Smooth muscle cell (in vitro differentiated cells): ENCODE measurements at regions not wholly inside any gene's neighbourhood (a gene's known extent, or its start where the extent isn't known, plus 50 kb on each side); places are given as distances from the start of the nearest gene placed in this dataset.

ENCODE experiments used
- DNase-seq: peaks from one replicate; lab custom pipeline; 2025; ENCODE audit not compliant: unreplicated experiment; lab: John Stamatoyannopoulos, UW
- H2AFZ ChIP-seq: fragments of 200-600 bp; sonication (generic); 2 replicates; pipeline ENCODE4 v1.6.0; 2016; ENCODE audit warnings: antibody characterized with exemption, low read depth, mild to moderate bottlenecking
- H3F3A ChIP-seq: fragments of 200-600 bp; sonication (generic); 2 replicates; pipeline ENCODE4 v1.6.0; 2017; ENCODE audit warnings: antibody characterized with exemption, low read depth
- H3K27ac ChIP-seq: fragments of 200-600 bp; sonication (generic); 2 replicates; pipeline ENCODE4 v1.5.1; 2016; ENCODE audit warnings: low read depth, mild to moderate bottlenecking
- H3K27me3 ChIP-seq: fragments of 200-600 bp; sonication (generic); 2 replicates; pipeline ENCODE4 v1.6.1; 2016; ENCODE audit warnings: low read depth, mild to moderate bottlenecking
- H3K36me3 ChIP-seq: fragments of 200-600 bp; sonication (generic); 2 replicates; pipeline ENCODE4 v1.5.1; 2016; ENCODE audit warnings: low read depth
- H3K4me1 ChIP-seq: fragments of 200-600 bp; sonication (generic); 2 replicates; pipeline ENCODE4 v1.5.1; 2016; ENCODE audit warnings: low read depth
- H3K4me2 ChIP-seq: fragments of 200-600 bp; sonication (generic); 2 replicates; pipeline ENCODE4 v1.6.0; 2016; ENCODE audit warnings: mild to moderate bottlenecking
- H3K4me3 ChIP-seq: fragments of 200-600 bp; sonication (generic); 2 replicates; pipeline ENCODE4 v1.5.1; 2016; ENCODE audit warnings: mild to moderate bottlenecking
- H3K79me2 ChIP-seq: fragments of 200-600 bp; sonication (generic); 2 replicates; pipeline ENCODE4 v1.6.0; 2016; ENCODE audit warnings: low read depth, mild to moderate bottlenecking
- H3K9ac ChIP-seq: fragments of 200-600 bp; sonication (generic); 2 replicates; pipeline ENCODE4 v1.6.0; 2016; ENCODE audit warnings: low read depth
- H3K9me3 ChIP-seq: fragments of 200-600 bp; sonication (generic); replicated peaks from 2 replicates; pipeline ENCODE4 v1.5.1; 2016; ENCODE audit warnings: low read depth
- H4K20me1 ChIP-seq: fragments of 200-600 bp; sonication (generic); 2 replicates; pipeline ENCODE4 v1.6.0; 2016; ENCODE audit warnings: low read depth
- WGBS: methylation state at CpG from one replicate; pipeline ENCODE4 v1.1.7; 2016; ENCODE audit warnings: low lambda C conversion rate; 5-methylcytosine and 5-hydroxymethylcytosine counted together
- TF ChIP-seq, protein P1 (sequence below): fragments of 200-600 bp; sonication (generic); IDR thresholded peaks from 2 replicates; pipeline ENCODE4 v1.5.1; 2017; ENCODE audit warnings: borderline replicate concordance, mild to moderate bottlenecking, antibody characterized with exemption; ENCODE audit not compliant: insufficient read depth, poor library complexity, severe bottlenecking

DNA sequence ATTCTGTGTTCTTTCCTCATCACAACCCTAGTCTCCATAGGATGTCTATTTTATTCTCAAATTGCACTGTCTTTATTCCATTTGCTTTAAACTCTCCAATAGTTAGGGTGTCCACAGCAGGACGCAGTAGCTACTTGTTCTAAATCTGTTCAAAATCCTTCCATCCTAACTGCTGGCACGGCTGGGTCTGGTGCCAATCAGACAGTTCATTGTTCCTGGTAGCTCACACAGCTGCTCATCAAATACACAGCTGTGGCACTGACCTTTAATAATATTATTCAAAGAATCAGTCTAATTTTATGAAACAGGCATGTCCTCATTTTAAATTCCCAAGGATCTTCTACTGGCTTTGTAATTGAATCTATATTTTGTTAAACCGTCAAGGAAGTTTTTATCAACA, 59.7 kb upstream of the TMEFF2 start:
- Histone ChIP-seq H3K4me3 (no peak overlapping the region), H4K20me1 (no peaks in the 10 kb centered on the region), H3K4me2 (no peak overlapping the region), H3K36me3 (no peaks in the 10 kb centered on the region), H3K4me1 (no peaks in the 10 kb centered on the region), H3K27me3 (no peaks in the 10 kb centered on the region), H3K27ac (no peak overlapping the region), H3K9ac (no peak overlapping the region), H3K9me3 (no peaks in the 10 kb centered on the region), H2AFZ (no peak overlapping the region), H3F3A (no peaks in the 10 kb centered on the region), H3K79me2 (no peaks in the 10 kb centered on the region)
- DNase-seq = no peak
- 88% methylated on average over 3 of the region's 3 CpGs for WGBS
- TF ChIP-seq, protein P1, sequence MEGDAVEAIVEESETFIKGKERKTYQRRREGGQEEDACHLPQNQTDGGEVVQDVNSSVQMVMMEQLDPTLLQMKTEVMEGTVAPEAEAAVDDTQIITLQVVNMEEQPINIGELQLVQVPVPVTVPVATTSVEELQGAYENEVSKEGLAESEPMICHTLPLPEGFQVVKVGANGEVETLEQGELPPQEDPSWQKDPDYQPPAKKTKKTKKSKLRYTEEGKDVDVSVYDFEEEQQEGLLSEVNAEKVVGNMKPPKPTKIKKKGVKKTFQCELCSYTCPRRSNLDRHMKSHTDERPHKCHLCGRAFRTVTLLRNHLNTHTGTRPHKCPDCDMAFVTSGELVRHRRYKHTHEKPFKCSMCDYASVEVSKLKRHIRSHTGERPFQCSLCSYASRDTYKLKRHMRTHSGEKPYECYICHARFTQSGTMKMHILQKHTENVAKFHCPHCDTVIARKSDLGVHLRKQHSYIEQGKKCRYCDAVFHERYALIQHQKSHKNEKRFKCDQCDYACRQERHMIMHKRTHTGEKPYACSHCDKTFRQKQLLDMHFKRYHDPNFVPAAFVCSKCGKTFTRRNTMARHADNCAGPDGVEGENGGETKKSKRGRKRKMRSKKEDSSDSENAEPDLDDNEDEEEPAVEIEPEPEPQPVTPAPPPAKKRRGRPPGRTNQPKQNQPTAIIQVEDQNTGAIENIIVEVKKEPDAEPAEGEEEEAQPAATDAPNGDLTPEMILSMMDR = no peak

DNA sequence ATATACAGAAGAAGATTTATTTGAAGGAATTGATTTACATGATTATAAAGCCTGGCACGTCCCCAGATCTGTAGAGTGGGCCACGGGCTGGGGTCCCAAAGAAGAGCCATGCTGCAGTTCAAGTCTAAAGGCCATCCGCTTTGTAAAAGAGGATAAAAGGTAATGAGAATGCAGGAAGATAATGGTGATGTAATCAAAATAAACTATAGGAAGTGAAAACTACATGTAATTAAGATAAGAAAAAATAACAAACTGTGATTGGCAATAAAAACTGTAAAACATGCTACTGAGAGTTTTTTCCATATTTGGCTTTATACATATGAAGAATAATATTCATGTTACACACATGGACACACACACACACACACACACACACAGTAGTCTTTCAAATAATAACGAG, 59.0 kb upstream of the TMEFF2 start:
- Histone ChIP-seq H4K20me1 (no peaks in the 10 kb centered on the region), H3K9me3 (no peaks in the 10 kb centered on the region), H3K4me1 (no peaks in the 10 kb centered on the region), H3K27me3 (no peaks in the 10 kb centered on the region), H3K27ac (no peak overlapping the region), H3K36me3 (no peaks in the 10 kb centered on the region), H2AFZ (no peak overlapping the region), H3K9ac (no peak overlapping the region), H3K79me2 (no peaks in the 10 kb centered on the region), H3K4me2 (no peak overlapping the region), H3K4me3 (no peak overlapping the region), H3F3A (no peaks in the 10 kb centered on the region)
- TF ChIP-seq, protein P1 = no peak
- no peak for DNase-seq
- 85% methylated on average over 4 of the region's 4 CpGs for WGBS

DNA sequence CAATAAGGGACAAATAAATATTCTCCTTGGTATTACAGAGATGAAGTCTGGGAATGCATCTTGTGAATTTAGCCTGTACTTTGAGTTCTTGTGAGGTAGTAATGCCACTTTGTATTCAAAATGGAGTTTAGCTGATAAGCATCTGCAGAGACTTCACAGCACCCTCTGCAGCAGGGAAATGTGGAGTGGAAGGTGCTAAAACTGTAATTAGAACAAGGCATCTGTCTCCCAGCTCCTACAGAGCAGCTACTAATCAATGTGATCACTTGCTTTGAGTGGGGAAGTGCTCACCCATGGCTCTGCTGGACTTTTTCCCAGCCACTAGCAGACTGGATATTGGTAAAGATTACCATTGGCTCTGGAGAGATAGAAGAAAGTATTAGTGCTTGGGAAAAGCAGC, 56.2 kb upstream of the TMEFF2 start:
- H3K9me3 ChIP-seq = no peaks in the 10 kb centered on the region
- TF ChIP-seq, protein P1 = no peak
- H3K27ac ChIP-seq = no peak overlapping the region
- H3K4me3 ChIP-seq = no peak overlapping the region
- H4K20me1 ChIP-seq = no peaks in the 10 kb centered on the region
- no peaks in the 10 kb centered on the region for H3K36me3 ChIP-seq
- H3K27me3 ChIP-seq = no peaks in the 10 kb centered on the region
- H3K79me2 ChIP-seq = no peaks in the 10 kb centered on the region
- no peak for DNase-seq
- no peaks in the 10 kb centered on the region for H3F3A ChIP-seq
- no peak overlapping the region for H3K9ac ChIP-seq
- H3K4me2 ChIP-seq = no peak overlapping the region
- H2AFZ ChIP-seq = no peak overlapping the region
- no peaks in the 10 kb centered on the region for H3K4me1 ChIP-seq

DNA sequence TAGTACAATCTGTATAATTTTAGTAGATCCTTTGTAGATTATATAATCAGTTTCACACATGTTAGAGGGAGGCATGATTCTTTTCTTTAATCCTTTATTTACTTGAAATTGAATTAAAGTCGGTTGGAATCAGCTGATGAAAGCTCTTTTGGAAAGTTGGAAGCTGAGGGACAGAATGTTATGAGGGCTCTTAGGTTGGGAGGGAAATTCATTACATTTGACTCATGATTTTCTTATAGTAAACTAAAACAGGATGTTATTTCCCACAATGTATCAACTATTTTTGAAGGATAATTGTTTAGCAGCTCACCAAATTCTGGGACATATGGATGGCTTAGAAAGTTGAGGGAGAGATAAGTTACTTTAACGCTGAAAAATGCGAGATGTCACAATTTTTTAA, 52.7 kb upstream of the TMEFF2 start:
- Histone ChIP-seq H3F3A (no peaks in the 10 kb centered on the region), H3K36me3 (no peaks in the 10 kb centered on the region), H3K4me3 (no peak overlapping the region), H3K9me3 (no peaks in the 10 kb centered on the region), H3K27ac (no peak overlapping the region), H3K9ac (no peak overlapping the region), H3K27me3 (no peaks in the 10 kb centered on the region), H3K4me2 (no peak overlapping the region), H3K79me2 (no peaks in the 10 kb centered on the region), H3K4me1 (no peaks in the 10 kb centered on the region), H4K20me1 (no peaks in the 10 kb centered on the region), H2AFZ (no peak overlapping the region)
- TF ChIP-seq, protein P1 = no peak
- WGBS = 91% methylated on average over 3 of the region's 3 CpGs
- DNase-seq = no peak
